Liver (tissue), 3 donors: ENCODE measurements at regions not wholly inside any gene's neighbourhood (a gene's known extent, or its start where the extent isn't known, plus 50 kb on each side); places are given as distances from the start of the nearest gene placed in this dataset.

Experiments
- EGR1 ChIP-seq, 2 donors: IDR thresholded peaks; 2 replicates each; pipeline ENCODE4 v1.6.1; 2016 to 2018; ENCODE audit warnings: antibody characterized with exemption in 2 of 2, low read depth in 2 of 2
- TF ChIP-seq, protein P1 (sequence below): fragments of 150-350 bp; IDR thresholded peaks from 2 replicates; pipeline ENCODE4 v1.5.1; 2017; ENCODE audit warnings: improper control_type of control experiment, low read depth, low read length; ENCODE audit not compliant: missing input control
- TF ChIP-seq, protein P2 (sequence below): IDR thresholded peaks from 2 replicates; pipeline ENCODE4 v1.6.1; 2016; ENCODE audit warnings: antibody characterized with exemption
- donor health status: healthy.
- donor health status: healthy.

DNA sequence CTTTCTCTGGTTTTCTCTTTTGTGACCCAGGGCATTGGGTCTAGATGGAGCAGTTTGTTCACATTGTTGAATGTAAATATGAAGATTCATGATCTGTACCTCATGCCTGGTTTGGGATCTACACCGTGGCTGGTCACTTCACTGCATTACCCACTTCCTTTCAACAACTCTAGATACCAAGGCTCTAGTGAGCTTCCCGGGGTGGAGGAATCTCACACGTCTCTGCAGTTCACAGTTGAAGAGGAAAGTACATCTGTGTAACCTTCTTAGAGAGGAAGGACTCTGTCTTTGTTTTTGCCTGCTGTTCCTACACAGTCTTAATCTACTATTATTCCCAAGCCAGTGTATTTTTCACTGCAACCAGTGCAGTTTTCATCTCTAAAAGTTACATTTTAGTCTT is 574.8 kb downstream of the MBD2 start:
- TF ChIP-seq, protein P1, sequence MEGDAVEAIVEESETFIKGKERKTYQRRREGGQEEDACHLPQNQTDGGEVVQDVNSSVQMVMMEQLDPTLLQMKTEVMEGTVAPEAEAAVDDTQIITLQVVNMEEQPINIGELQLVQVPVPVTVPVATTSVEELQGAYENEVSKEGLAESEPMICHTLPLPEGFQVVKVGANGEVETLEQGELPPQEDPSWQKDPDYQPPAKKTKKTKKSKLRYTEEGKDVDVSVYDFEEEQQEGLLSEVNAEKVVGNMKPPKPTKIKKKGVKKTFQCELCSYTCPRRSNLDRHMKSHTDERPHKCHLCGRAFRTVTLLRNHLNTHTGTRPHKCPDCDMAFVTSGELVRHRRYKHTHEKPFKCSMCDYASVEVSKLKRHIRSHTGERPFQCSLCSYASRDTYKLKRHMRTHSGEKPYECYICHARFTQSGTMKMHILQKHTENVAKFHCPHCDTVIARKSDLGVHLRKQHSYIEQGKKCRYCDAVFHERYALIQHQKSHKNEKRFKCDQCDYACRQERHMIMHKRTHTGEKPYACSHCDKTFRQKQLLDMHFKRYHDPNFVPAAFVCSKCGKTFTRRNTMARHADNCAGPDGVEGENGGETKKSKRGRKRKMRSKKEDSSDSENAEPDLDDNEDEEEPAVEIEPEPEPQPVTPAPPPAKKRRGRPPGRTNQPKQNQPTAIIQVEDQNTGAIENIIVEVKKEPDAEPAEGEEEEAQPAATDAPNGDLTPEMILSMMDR = no peak
- TF ChIP-seq, protein P2, sequence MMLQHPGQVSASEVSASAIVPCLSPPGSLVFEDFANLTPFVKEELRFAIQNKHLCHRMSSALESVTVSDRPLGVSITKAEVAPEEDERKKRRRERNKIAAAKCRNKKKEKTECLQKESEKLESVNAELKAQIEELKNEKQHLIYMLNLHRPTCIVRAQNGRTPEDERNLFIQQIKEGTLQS = no peak
- TF ChIP-seq EGR1 (IDR thresholded peaks at IDR 0.05; ENCODE audit: low read depth in 2 of 2) = no peak
